ENCODE measurements at regions not wholly inside any gene's neighbourhood (a gene's known extent, or its start where the extent isn't known, plus 50 kb on each side); places are given as distances from the start of the nearest gene placed in this dataset.
"Not testable (repeated sequence)": the region's sequence is repeated elsewhere in the genome, so short reads cannot be mapped to it uniquely, and the experiment has no call there.

GRCh38 chr2:36168115-36168514, 187.5 kb upstream of the CRIM1 start:
- no peak for DNase-seq (ENCODE audit: low spot score)
- FAIRE-seq, result no peak

GRCh38 chr2:36165132-36165531, 190.4 kb upstream of the CRIM1 start:
- DNase-seq (ENCODE audit: low spot score) (no peak), FAIRE-seq (no peak)

- FAIRE-seq (no peak), DNase-seq (ENCODE audit: low spot score) (no peak)
These were observed 191.9 kb upstream of the CRIM1 start for GRCh38 chr2:36163520-36164254.

GRCh38 chr2:36157093-36157492, 198.5 kb upstream of the CRIM1 start:
- not testable (repeated sequence) for DNase-seq (ENCODE audit: low spot score); FAIRE-seq

- no peak for FAIRE-seq
- no peak for DNase-seq (ENCODE audit: low spot score)
These were observed 207.7 kb upstream of the CRIM1 start for GRCh38 chr2:36147670-36148390.

GRCh38 chr2:36146765-36147164, 208.8 kb upstream of the CRIM1 start:
- FAIRE-seq (no peak), DNase-seq (ENCODE audit: low spot score) (no peak)

- DNase-seq (ENCODE audit: low spot score), result no peak
- no peak for FAIRE-seq
These were observed 215.2 kb upstream of the CRIM1 start for GRCh38 chr2:36140391-36140790.

DNA sequence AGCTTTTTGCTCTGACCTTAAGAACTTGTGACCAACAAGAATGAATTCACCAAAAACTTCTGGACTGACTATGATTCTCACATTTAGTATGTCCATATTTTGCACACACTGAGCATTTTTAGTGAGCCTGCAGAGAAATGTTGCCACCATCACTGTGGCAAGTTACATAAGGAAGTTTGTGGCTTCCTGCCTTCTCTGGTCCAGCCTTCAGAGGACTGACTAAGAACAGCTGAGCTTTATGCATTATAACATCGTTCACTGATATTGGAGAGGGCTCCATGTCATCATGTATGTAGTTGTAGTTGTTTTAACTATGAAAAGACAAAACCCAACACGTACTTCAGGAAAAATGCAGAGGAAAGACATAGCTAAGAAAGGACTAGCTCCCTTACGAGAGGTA, 218.0 kb upstream of the CRIM1 start:
- DNase-seq (ENCODE audit: low spot score) (no peak), FAIRE-seq (no peak)

- FAIRE-seq, result no peak
These were observed 221.3 kb upstream of the CRIM1 start for GRCh38 chr2:36134281-36134680.

DNA sequence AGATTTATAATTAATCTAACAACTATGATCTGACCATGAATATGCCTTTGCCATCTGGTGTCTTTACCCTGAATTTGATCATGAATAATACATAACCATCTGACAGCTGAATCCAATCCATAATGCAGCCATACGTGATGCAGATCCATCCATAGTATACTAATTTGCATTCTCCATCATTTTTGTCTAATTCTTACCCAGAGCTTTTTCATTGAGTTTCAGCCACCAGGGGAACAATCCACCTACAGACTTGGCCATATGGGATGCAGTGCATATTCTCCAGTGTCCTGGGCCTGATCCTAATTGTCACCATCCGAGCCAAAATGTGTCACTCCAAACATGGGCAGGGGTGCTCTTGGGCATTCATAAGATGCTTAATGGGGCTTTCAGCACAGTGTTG, 227.2 kb upstream of the CRIM1 start:
- no peak for DNase-seq (ENCODE audit: low spot score)
- FAIRE-seq, result no peak

More at GRCh38 chr2:36134281-36134680, 221.3 kb upstream of the CRIM1 start:
- DNase-seq (ENCODE audit: low spot score), result no peak

DNA sequence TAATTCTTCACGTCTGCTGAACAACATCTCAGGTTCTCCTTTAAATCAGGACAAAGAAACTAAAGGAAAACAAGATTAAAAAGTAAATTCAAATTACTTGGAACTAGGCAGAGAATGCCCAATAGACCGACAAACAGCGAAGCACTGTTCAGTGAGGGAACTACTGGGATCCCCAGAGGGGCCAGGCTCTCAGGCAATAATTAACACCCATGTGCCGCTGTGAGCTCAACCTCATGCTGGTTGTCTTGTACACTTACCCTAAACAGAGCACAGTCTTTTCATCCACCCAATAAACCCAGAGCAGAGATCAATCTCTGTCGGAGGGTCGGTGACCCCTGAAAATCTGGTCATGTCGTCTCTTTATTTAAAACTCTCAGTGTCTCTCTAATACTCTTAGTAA, 229.9 kb upstream of the CRIM1 start:
- DNase-seq (ENCODE audit: low spot score), result no peak
- no peak for FAIRE-seq

DNA sequence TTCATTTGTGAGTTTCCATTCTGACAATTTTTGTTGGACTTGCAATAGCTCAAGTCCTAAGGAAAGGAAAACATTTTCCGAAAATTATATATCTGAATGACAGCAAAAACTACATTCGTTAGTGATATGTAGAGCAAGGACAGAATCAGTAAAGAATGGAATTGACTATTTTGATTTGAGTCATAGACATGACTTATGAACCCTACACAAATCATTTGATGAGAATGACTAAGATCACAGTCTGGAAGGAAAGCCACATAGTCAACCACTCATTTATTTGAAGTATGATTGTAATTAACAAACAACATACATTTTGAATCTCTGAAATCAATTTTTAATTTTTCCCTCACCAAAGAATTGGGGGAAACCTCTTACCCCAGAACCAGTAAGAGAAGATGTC, 231.6 kb upstream of the CRIM1 start:
- DNase-seq (ENCODE audit: low spot score) (no peak), FAIRE-seq (no peak)

GRCh38 chr2:36097022-36097421, 258.6 kb upstream of the CRIM1 start:
- no peak for FAIRE-seq
- DNase-seq (ENCODE audit: low spot score), result no peak

- not testable (repeated sequence) for FAIRE-seq
These were observed 263.5 kb upstream of the CRIM1 start for GRCh38 chr2:36091844-36092741.

GRCh38 chr2:36088716-36089328, 266.8 kb upstream of the CRIM1 start:
- FAIRE-seq, result no peak

More at GRCh38 chr2:36091844-36092741, 263.5 kb upstream of the CRIM1 start:
- DNase-seq (ENCODE audit: low spot score), result not testable (repeated sequence)

GRCh38 chr2:36087344-36087743, 268.2 kb upstream of the CRIM1 start:
- no peak for DNase-seq (ENCODE audit: low spot score)
- peak; percentile 17 for FAIRE-seq

More at GRCh38 chr2:36088716-36089328, 266.8 kb upstream of the CRIM1 start:
- DNase-seq (ENCODE audit: low spot score), result no peak

DNA sequence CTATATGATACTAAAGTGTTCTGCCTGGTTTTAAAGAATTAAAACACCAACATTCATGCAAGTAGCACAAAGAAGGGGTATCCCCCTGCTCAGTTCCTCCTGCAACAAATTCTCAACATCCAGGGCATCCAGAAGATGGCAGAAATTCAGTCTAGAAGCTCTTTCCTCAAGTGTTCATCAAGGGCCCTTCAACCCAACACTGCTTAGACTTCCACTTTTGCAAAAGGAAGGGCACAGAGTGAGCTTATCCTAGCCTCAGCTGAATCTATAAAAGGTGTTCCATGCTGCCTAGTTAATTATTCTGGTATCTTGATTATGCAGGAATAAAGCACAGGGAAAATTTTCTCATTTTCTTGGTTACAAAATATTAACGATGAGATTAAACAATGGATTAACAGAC, 275.8 kb upstream of the CRIM1 start:
- FAIRE-seq (no peak), DNase-seq (ENCODE audit: low spot score) (no peak)

DNA sequence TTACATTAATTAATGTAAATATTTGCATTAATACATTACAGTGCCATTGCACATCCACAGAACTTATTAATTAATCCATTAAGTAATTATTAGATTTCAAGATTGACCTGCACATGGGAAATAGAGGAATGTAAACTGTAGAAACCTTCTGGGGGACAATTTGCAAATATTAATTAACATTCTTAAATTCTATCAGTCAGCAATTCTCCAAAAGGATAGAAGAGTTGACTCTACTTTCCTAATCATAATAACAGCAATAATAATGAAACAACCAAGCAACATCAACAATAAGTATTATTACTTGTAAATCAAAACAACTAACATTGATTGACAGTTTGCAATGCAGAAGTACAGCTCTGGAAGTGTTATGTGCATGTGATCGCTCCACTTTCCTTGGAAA, 281.6 kb upstream of the CRIM1 start:
- DNase-seq (ENCODE audit: low spot score) (no peak), FAIRE-seq (no peak)

DNA sequence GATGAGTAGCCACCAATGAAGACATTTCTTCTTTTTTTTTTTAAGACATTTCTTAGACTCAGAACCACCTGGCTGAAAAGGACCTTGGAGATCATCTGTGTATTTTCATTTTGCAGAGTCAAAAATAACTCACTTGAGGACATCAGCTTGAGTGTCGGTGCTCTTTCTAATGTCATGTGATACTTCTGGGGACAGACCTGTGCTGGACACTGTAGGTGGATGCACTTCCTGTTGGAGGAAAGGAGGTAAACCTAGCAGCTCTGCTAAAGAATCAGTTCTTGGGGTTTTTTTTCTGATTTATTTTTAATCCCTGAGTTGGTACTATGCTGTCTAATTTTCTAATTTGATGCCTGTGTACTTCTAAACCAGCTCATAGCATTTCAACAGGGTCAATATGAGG, 283.9 kb upstream of the CRIM1 start:
- DNase-seq (ENCODE audit: low spot score) (no peak), FAIRE-seq (no peak)

DNA sequence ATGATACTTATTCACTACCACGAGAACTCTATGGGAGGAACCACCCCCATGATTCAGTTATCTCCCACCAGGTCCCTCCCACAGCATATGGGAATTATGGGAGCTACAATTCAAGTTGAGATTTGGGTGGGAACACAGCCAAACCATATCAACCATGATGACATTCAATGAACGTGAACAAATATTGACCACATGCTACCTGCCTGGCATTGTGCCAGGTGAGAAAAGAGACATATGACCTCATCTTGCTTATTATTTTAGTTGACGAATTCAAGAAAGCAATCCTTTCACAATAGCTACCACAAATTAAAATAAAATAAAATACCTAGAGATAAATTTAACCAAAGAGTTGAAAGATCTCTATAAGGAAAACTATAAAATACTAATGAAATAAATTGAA, 286.5 kb upstream of the CRIM1 start:
- FAIRE-seq (no peak), DNase-seq (ENCODE audit: low spot score) (no peak)

DNA sequence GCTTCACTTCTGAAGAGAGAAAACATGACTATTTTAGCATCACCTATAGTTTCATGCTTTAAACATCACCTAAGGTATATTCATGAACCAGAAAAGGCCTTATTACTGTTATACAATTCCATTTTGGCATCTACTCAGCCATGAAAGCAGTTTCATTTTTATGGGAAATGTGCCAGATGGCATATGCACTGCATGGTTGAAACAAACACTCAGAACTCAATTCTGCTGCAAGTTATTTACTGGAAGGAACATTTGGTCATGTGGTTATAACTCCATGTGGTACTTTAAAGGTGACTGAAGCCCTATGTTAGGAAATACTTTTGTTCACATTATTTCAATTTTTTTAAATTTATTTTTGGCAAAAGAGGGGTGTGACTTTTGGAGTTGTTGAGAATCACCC, 287.5 kb upstream of the CRIM1 start:
- no peak for FAIRE-seq
- no peak for DNase-seq (ENCODE audit: low spot score)
